ENCODE measurements at regions not wholly inside any gene's neighbourhood (a gene's known extent, or its start where the extent isn't known, plus 50 kb on each side); places are given as distances from the start of the nearest gene placed in this dataset.

DNA sequence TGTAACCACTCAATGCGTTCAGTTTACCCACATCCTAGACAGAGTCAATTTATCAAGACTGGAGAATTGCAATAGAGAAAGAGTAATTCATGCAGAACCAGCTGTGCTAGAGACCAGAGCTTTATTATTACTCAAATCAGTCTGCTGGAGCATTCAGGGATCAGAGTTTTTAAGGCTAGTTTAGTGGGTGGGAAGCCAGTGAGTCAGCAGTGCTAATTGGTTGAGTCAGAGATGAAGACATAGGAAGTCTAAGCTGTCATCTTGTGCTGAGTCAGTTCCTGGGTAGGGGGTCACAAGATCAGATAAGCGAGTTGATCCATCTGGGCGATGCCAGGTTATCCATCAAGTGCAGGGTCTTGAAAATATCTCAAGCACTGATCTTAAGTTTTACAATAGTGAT lies 499.6 kb downstream of the MRPL39 start:
- no peak for TF ChIP-seq NFIC (IDR thresholded peaks at IDR 0.05)
- no peak for TF ChIP-seq TEAD4 (IDR thresholded peaks at IDR 0.05)
- no peak for TF ChIP-seq RAD21 (IDR thresholded peaks at IDR 0.05; ENCODE audit: low read depth)
- no peak for TF ChIP-seq EGR1 (IDR thresholded peaks at IDR 0.05)
- no peak for TF ChIP-seq REST (IDR thresholded peaks at IDR 0.05; ENCODE audit: low read depth)
- no peak for TF ChIP-seq CREB1 (IDR thresholded peaks at IDR 0.05; ENCODE audit: low read depth)
- TF ChIP-seq YY1 (IDR thresholded peaks at IDR 0.05; ENCODE audit: low read depth) = no peak
- TF ChIP-seq EP300 (IDR thresholded peaks at IDR 0.05; ENCODE audit: borderline replicate concordance) = no peak
- TF ChIP-seq, protein P1, sequence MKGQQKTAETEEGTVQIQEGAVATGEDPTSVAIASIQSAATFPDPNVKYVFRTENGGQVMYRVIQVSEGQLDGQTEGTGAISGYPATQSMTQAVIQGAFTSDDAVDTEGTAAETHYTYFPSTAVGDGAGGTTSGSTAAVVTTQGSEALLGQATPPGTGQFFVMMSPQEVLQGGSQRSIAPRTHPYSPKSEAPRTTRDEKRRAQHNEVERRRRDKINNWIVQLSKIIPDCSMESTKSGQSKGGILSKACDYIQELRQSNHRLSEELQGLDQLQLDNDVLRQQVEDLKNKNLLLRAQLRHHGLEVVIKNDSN (IDR thresholded peaks at IDR 0.05) = no peak

DNA sequence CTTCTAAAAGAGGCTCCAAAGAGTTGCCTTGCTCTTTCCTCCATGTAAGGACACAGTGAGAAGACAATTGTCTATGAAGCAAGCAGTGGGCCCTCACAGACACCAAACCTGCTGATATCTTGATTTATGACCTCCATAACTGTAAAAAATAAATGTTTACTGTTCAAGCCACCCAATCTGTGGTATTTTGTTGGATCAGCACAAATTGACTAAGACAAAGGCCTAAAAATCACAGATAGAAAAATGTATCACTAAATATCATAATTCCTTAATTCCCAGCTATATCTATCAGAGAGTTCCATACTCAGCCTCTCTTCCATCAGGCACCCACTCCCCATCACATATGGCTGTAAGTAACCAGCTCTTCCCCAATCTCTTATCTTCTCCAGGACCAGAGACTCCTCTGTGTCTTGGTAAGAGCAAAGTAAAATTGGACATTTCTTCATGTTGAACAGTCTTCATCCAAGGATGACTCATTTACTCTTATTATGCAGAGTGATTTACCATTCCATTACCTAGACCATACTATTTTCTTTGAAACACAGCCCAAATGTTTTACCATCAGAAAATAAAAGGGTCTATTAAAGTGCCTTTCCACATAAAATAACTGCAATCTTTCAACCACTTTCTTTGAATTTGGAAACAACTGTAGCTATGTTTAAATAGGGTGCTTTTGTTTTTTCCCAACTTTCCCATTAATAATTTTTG lies 503.6 kb downstream of the MRPL39 start:
- TF ChIP-seq, protein P1 (IDR thresholded peaks at IDR 0.05) = no peak
- TF ChIP-seq ZBTB7A (IDR thresholded peaks at IDR 0.05; ENCODE audit: low read depth) = no peak
- TF ChIP-seq, protein P2, sequence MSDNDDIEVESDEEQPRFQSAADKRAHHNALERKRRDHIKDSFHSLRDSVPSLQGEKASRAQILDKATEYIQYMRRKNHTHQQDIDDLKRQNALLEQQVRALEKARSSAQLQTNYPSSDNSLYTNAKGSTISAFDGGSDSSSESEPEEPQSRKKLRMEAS (IDR thresholded peaks at IDR 0.05) = no peak
- no peak for TF ChIP-seq YY1 (IDR thresholded peaks at IDR 0.05; ENCODE audit: low read depth)
- TF ChIP-seq EGR1 (IDR thresholded peaks at IDR 0.05) = no peak
- no peak for TF ChIP-seq CEBPB (IDR thresholded peaks at IDR 0.05)
- no peak for TF ChIP-seq RAD21 (IDR thresholded peaks at IDR 0.05; ENCODE audit: low read depth)
- TF ChIP-seq TCF12 (IDR thresholded peaks at IDR 0.05; ENCODE audit: low read depth) = no peak
- TF ChIP-seq CREB1 (IDR thresholded peaks at IDR 0.05; ENCODE audit: low read depth) = no peak

DNA sequence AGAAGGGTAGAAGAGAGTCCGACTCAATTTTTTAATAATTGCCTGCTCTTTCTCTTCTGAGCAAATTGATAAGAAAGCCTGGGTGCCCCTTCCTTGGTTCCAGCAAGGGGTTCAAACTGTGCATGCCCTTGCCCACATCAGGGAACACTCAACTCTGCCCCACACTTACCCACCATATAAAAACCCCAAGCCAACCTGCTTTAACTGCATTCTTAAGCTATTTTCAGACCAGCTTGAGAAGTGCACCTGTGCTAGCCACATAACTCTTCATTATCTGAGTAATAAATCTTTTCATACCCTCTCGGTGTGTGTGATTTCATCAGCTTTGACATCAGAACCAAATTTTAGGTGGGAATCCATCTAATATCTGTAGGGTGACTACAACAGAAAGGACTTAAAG lies 509.6 kb downstream of the MRPL39 start:
- no peak for TF ChIP-seq CREB1 (IDR thresholded peaks at IDR 0.05; ENCODE audit: low read depth)
- TF ChIP-seq REST (IDR thresholded peaks at IDR 0.05; ENCODE audit: low read depth) = no peak
- TF ChIP-seq, protein P2 (IDR thresholded peaks at IDR 0.05) = no peak
- no peak for TF ChIP-seq ZBTB7A (IDR thresholded peaks at IDR 0.05; ENCODE audit: low read depth)
- TF ChIP-seq CEBPB (IDR thresholded peaks at IDR 0.05) = no peak
- TF ChIP-seq TAF1 (IDR thresholded peaks at IDR 0.05; ENCODE audit: low read depth) = no peak
- TF ChIP-seq NFIC (IDR thresholded peaks at IDR 0.05) = no peak
- no peak for TF ChIP-seq EGR1 (IDR thresholded peaks at IDR 0.05)
- TF ChIP-seq RAD21 (IDR thresholded peaks at IDR 0.05; ENCODE audit: low read depth) = no peak
- TF ChIP-seq FOXM1 (IDR thresholded peaks at IDR 0.05; ENCODE audit: borderline replicate concordance, low read depth) = no peak
- TF ChIP-seq, protein P1 (IDR thresholded peaks at IDR 0.05) = no peak
- no peak for TF ChIP-seq TEAD4 (IDR thresholded peaks at IDR 0.05)
- TF ChIP-seq YY1 (IDR thresholded peaks at IDR 0.05; ENCODE audit: low read depth) = no peak
- TF ChIP-seq EP300 (IDR thresholded peaks at IDR 0.05; ENCODE audit: borderline replicate concordance) = no peak
- TF ChIP-seq TCF12 (IDR thresholded peaks at IDR 0.05; ENCODE audit: low read depth) = no peak

DNA sequence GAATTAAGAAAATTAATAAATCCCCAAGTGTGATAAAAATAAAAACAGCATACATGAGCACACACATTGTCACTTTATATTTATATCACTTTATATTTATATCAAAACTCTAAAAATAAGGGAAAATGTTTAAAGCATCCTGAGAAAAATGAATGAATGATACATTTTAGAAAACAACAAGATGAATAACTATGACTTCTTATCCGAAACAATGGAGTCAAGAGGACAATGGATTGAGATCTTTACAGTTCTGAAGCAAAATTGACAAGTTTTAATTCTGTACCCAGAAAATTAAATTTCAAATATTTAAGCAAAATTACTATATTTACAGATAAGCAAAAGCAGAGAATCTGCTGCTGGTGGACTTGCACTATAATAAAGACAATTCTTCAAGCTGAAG lies 512.6 kb downstream of the MRPL39 start:
- TF ChIP-seq TAF1 (IDR thresholded peaks at IDR 0.05; ENCODE audit: low read depth) = no peak
- no peak for TF ChIP-seq EP300 (IDR thresholded peaks at IDR 0.05; ENCODE audit: borderline replicate concordance)
- no peak for TF ChIP-seq NFIC (IDR thresholded peaks at IDR 0.05)
- TF ChIP-seq CREB1 (IDR thresholded peaks at IDR 0.05; ENCODE audit: low read depth) = no peak
- TF ChIP-seq, protein P1 (IDR thresholded peaks at IDR 0.05) = no peak
- TF ChIP-seq YY1 (IDR thresholded peaks at IDR 0.05; ENCODE audit: low read depth) = no peak
- TF ChIP-seq TEAD4 (IDR thresholded peaks at IDR 0.05) = no peak
- TF ChIP-seq, protein P2 (IDR thresholded peaks at IDR 0.05) = no peak
